Lung (tissue), 11 donors: ENCODE measurements at regions not wholly inside any gene's neighbourhood (a gene's known extent, or its start where the extent isn't known, plus 50 kb on each side); places are given as distances from the start of the nearest gene placed in this dataset.

Source experiments
- ATAC-seq: fragments of 200-7000 bp; cut with Tn5 transposase; one replicate; pipeline ENCODE4 v1.9.1; 2020; ENCODE audit warnings: moderate number of reproducible peaks; ENCODE audit not compliant: insufficient read depth, low FRiP score
- DNase-seq, 3 donors: peaks; one replicate each; pipeline ENCODE4 v3.0.0-alpha.2; 2013 to 2017
- H3K27ac ChIP-seq, 2 donors: one replicate each; pipeline ENCODE4 v1.5.1; 2013; ENCODE audit warnings: mild to moderate bottlenecking in 2 of 2, moderate library complexity in 2 of 2, control low read depth in 1 of 2, inconsistent platforms in 1 of 2, low read depth in 1 of 2, low read length in 1 of 2
- H3K27me3 ChIP-seq, 3 donors: one replicate each; pipeline ENCODE4 v1.5.1; 2013; ENCODE audit warnings: low read length in 2 of 3; ENCODE audit not compliant: control insufficient read depth in 3 of 3, insufficient read depth in 3 of 3
- H3K36me3 ChIP-seq, 4 donors: one replicate each; pipeline ENCODE4 v1.5.1; 2013; ENCODE audit warnings: low read length in 4 of 4, mild to moderate bottlenecking in 1 of 4, moderate library complexity in 1 of 4; ENCODE audit not compliant: control insufficient read depth in 4 of 4, insufficient read depth in 4 of 4
- H3K4me1 ChIP-seq, 5 donors: one replicate each; pipeline ENCODE4 v1.5.1; 2013; ENCODE audit warnings: low read length in 5 of 5, mild to moderate bottlenecking in 2 of 5, moderate library complexity in 1 of 5; ENCODE audit not compliant: control insufficient read depth in 5 of 5, insufficient read depth in 5 of 5
- H3K4me3 ChIP-seq: one replicate; pipeline ENCODE4 v1.5.1; 2013; ENCODE audit warnings: mild to moderate bottlenecking, control low read depth, moderate library complexity
- H3K9ac ChIP-seq, 2 donors: one replicate each; pipeline ENCODE4 v1.5.1; 2013; ENCODE audit warnings: low read length in 2 of 2, control low read depth in 1 of 2; ENCODE audit not compliant: insufficient read depth in 1 of 2
- H3K9me3 ChIP-seq, 4 donors: one replicate each; pipeline ENCODE4 v1.5.1; 2013; ENCODE audit warnings: low read length in 3 of 4, mild to moderate bottlenecking in 1 of 4, moderate library complexity in 1 of 4; ENCODE audit not compliant: control insufficient read depth in 4 of 4, insufficient read depth in 3 of 4
- CTCF ChIP-seq: IDR thresholded peaks from 2 replicates; pipeline ENCODE4 v1.5.1; 2012; ENCODE audit warnings: mild to moderate bottlenecking; ENCODE audit errors: control extremely low read depth, extremely low read depth
- WGBS, 2 donors: extraction: QIAGEN DNeasy Blood & Tissue Kit; methylation state at CpG; one replicate each; pipeline ENCODE4 v1.1.7; 2013; 5-methylcytosine and 5-hydroxymethylcytosine counted together
- donor health status: control.
- donor health status: control.
- donor health status: Bipolar disorder and iron deficiency.
- donor health status: healthy.
- donor health status: DM: yes; HTN: yes; CAD: no.

GRCh38 chrX:34886011-34886410, 56.6 kb upstream of the FAM47B start:
- WGBS, 2 donors, result 73 to 95% methylated on average over 1 of the region's 1 CpG

DNA sequence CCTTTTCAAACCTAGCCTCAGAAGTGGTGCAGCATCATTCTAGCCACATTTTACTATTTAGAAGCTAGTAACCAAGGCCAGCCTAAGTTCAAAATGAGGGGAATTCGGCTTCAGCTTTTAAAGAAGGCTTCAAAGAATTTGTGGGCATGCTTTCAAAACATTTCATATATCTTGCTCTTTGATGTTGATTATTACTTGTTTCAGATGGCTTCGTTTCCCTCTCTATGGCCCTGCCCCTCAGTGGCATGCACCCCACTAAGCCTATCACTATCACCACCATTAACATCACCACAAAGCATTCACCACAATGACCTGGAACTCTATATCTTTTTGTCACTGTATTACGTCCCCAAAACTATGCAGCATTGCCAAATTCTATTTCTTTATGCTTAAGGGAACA, 51.2 kb upstream of the FAM47B start:
- no peak for ATAC-seq
- 46 to 86% methylated on average over 3 of the region's 3 CpGs for WGBS, 2 donors
- no peak for TF ChIP-seq CTCF
- Histone ChIP-seq H3K4me3 (no peak overlapping the region), H3K36me3 (no peaks in the 10 kb centered on the region), H3K9me3 (peaks cover 0 to 2% (median 0%) of the 10 kb centered on the region in 4 donors), H3K27me3 (peaks cover 2 to 7% (median 5%) of the 10 kb centered on the region in 3 donors), H3K9ac (no peak overlapping the region), H3K4me1 (no peaks in the 10 kb centered on the region), H3K27ac (no peak overlapping the region)
- no peak for DNase-seq

More at GRCh38 chrX:34886011-34886410, 56.6 kb upstream of the FAM47B start:
- Histone ChIP-seq H3K27me3 (peaks cover 0 to 6% (median 5%) of the 10 kb centered on the region in 3 donors), H3K4me3 (no peak overlapping the region), H3K9ac (no peak overlapping the region), H3K9me3 (no peaks in the 10 kb centered on the region), H3K27ac (no peak overlapping the region), H3K36me3 (no peaks in the 10 kb centered on the region), H3K4me1 (no peaks in the 10 kb centered on the region)
- TF ChIP-seq CTCF, result no peak
- DNase-seq (no peak), ATAC-seq (no peak)
